Stimulated activated naive CD8-positive, alpha-beta T cell treated with anti-CD3 and anti-CD28 coated beads, Interleukin-15, Interleukin-2, amounts not matched to agents 100 ng/mL and 50 ng/mL, for 24 hours (primary cell): ENCODE measurements at regions not wholly inside any gene's neighbourhood (a gene's known extent, or its start where the extent isn't known, plus 50 kb on each side); places are given as distances from the start of the nearest gene placed in this dataset.

ENCODE experiments used
- H3K27ac Mint-ChIP-seq: one replicate; pipeline ENCODE4 v1.8.0; 2021; ENCODE audit warnings: mild to moderate bottlenecking, mixed read lengths
- H3K27me3 Mint-ChIP-seq: one replicate; pipeline ENCODE4 v1.8.0; 2021; ENCODE audit warnings: mixed read lengths
- H3K36me3 Mint-ChIP-seq: one replicate; pipeline ENCODE4 v1.8.0; 2021; ENCODE audit warnings: low read depth, mixed read lengths
- H3K4me1 Mint-ChIP-seq: one replicate; pipeline ENCODE4 v1.8.0; 2021; ENCODE audit warnings: low read depth, mixed read lengths
- H3K4me3 Mint-ChIP-seq: one replicate; pipeline ENCODE4 v1.8.0; 2021; ENCODE audit warnings: mild to moderate bottlenecking, mixed read lengths
- H3K9me3 Mint-ChIP-seq: one replicate; pipeline ENCODE4 v1.8.0; 2021; ENCODE audit warnings: mixed read lengths

DNA sequence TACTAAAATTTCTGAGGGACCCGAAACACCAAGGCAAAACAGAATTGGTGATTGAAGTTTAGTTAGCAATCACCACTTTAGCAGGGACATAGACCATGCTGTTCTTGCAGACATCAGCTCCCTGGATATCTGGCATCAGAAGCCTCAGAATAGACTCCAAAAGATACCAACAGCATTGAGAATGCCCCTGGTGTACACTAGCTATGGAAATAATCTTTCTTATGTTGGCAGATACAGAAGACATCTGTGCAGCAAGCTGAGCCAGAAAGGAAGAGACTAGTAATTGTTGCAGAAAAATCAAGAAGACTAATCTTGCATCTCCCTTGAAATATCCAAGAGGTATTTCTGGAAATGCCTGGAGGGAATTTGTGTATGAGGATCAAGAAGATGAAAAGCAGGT lies 521.6 kb downstream of the TRHDE start:
- no peak overlapping the region for H3K4me3 Mint-ChIP-seq
- peaks cover 20% of the 10 kb centered on the region for H3K9me3 Mint-ChIP-seq
- H3K4me1 Mint-ChIP-seq: no peaks in the 10 kb centered on the region
- H3K36me3 Mint-ChIP-seq: no peaks in the 10 kb centered on the region
- H3K27ac Mint-ChIP-seq: no peak overlapping the region
- no peaks in the 10 kb centered on the region for H3K27me3 Mint-ChIP-seq

DNA sequence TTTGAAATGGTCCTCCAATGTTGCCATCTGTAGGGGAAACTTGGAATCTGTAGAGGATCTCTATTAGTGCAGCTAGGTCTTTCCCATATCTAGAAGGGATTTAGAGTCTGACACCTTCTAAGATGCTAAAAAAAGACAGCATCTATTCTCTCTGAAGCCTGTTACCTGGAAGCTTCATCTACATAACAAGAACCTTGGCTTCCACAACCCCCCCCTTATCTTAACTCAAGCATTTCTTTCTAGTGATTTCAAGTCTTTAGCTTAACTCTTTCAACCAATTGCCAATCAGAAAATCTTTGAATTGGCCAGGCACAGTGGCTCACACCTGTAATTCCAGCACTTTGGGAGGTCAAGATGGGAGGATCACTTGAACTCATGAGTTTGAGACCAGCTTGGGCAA lies 543.3 kb downstream of the TRHDE start:
- Mint-ChIP-seq H3K27ac (no peak overlapping the region), H3K27me3 (no peaks in the 10 kb centered on the region), H3K4me3 (no peak overlapping the region), H3K9me3 (peaks cover 24% of the 10 kb centered on the region), H3K36me3 (no peaks in the 10 kb centered on the region), H3K4me1 (no peaks in the 10 kb centered on the region)

DNA sequence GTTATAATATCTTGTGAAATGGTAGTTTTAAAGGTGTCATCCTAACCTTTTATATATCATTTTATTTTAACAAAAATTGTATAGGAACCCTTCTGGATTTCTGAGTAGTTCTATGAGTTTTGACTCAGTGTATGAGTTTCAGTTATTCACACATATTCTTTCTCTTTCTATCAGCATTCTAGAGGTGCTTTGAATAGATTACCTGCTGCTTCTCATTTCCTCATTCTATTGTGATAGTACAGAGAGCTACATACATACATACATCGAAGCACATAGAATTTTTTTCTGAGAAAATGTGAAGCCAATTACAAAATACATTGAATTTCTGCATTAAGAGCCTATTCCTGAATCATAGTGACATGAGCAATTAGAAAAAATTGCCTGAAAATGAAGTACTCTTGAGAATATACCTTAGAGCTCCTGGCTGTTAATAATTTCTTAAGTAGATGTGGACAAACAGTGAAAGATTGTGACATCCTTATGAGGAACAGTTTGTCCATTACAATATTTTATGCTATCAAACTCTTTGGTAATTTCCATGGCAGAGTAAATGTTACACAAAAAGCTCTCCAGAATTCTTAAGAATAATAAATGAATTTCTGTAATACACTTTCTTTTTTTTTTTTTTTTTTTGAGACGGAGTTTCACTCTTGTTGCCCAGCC lies 556.6 kb downstream of the TRHDE start:
- Mint-ChIP-seq H3K27ac (no peak overlapping the region), H3K4me1 (no peaks in the 10 kb centered on the region), H3K36me3 (no peaks in the 10 kb centered on the region), H3K27me3 (no peaks in the 10 kb centered on the region), H3K9me3 (peaks cover 3% of the 10 kb centered on the region), H3K4me3 (no peak overlapping the region)

DNA sequence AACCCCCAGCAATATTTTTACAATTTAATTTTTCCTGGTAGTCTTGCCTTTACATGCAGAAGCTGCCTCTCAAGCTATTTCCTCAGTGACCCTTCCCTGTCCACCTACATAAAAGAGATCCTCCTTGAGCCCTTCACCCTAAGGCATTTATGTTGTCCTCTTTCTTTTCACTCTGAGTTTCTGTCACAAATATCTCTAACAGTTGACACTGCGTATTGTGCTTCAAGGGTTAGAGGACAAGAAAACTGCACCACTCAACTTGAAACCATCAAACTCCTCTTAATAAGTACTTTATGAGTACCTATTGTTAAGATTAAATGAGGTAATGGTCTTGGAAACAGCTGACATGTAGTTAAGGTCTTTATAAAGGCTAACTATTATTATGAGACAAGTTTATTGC lies 557.7 kb downstream of the TRHDE start:
- Mint-ChIP-seq H3K27me3 (no peaks in the 10 kb centered on the region), H3K4me1 (no peaks in the 10 kb centered on the region), H3K4me3 (no peak overlapping the region), H3K27ac (no peak overlapping the region), H3K36me3 (no peaks in the 10 kb centered on the region), H3K9me3 (peaks cover 7% of the 10 kb centered on the region)

DNA sequence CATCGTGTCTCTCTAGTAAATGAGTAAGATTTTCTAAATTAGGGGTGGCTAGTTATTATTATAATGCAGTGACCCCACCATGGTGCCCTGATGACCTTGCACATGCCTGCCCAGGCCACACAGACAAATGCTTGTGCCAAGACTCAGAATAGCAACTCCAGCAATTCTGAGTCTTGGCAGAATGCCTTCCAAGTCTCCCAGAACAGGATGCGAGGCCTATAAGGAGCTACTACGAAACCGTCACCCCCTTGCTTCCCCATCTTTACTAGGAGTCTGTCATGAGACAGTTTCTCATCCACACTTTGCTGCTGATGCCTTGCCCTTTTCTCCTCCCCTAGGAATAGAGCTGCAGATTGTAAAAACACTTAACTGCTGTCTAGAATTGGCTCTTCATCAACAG lies 559.9 kb downstream of the TRHDE start:
- Mint-ChIP-seq H3K4me3 (no peak overlapping the region), H3K36me3 (no peaks in the 10 kb centered on the region), H3K9me3 (peaks cover 4% of the 10 kb centered on the region), H3K4me1 (no peaks in the 10 kb centered on the region), H3K27me3 (no peaks in the 10 kb centered on the region), H3K27ac (no peak overlapping the region)

DNA sequence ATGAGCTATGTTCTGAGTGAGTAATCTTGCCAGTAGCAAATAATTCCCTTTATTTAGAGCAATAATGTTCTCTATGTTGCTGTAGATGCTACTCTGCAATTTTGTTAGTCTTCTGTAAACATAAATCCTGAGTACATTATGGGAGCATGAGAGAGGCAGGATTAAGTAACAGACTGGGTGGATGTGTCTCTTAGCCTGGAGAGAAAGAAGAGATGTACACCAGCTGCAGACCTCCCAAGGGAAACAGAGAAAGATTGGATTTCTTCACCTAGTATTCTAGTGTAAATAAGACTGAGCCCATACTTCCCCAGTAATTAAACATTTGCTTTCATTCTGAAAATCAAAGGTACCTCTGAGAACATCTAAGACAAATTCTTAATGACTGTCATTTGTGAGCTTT lies 564.0 kb downstream of the TRHDE start:
- no peaks in the 10 kb centered on the region for H3K27me3 Mint-ChIP-seq
- H3K9me3 Mint-ChIP-seq: peaks cover 8% of the 10 kb centered on the region
- no peaks in the 10 kb centered on the region for H3K36me3 Mint-ChIP-seq
- H3K27ac Mint-ChIP-seq: no peak overlapping the region
- H3K4me1 Mint-ChIP-seq: no peaks in the 10 kb centered on the region
- H3K4me3 Mint-ChIP-seq: no peak overlapping the region

DNA sequence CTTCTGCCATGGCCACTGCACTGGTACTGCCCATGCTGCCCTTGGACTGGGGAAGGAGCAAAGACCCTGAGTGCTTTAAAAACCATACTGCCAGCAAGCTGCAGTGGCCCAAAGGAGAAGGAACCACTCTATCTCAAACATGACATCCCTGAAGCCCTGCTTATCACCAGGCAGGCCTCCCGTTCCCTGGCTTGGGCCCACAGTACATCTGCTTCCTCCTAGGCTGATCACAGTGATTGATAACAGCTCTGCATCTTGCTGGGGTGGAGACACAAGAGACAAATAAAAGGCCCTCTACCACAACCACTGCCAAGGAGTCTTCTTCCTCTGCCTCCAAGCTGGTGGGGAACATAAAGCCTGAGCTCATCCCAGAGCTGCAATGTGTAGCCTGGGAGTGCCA lies 567.5 kb downstream of the TRHDE start:
- H3K4me3 Mint-ChIP-seq: no peak overlapping the region
- H3K36me3 Mint-ChIP-seq: no peaks in the 10 kb centered on the region
- H3K27me3 Mint-ChIP-seq: no peaks in the 10 kb centered on the region
- H3K27ac Mint-ChIP-seq: no peak overlapping the region
- H3K4me1 Mint-ChIP-seq: no peaks in the 10 kb centered on the region
- H3K9me3 Mint-ChIP-seq: peaks cover 22% of the 10 kb centered on the region

DNA sequence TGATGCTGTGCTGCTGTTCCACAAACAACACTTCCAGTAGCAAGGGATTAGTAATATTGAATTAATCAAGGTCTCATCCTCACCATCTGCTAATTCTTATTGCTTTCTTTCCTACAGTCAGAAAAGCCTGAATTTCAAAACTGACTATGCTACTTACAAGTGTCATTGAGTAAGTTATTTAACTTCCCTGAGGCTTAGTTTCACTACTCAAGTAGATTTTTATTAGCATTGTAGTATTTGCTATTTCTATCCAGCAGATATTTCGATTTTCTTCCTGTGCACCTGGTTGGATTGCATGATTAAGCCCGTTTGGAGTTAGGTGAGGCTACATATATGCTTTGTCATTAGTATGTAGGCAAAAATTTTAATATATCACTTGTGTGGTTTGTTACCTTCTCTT lies 591.5 kb downstream of the TRHDE start:
- no peaks in the 10 kb centered on the region for H3K27me3 Mint-ChIP-seq
- H3K27ac Mint-ChIP-seq: no peak overlapping the region
- no peaks in the 10 kb centered on the region for H3K4me1 Mint-ChIP-seq
- peaks cover 11% of the 10 kb centered on the region for H3K9me3 Mint-ChIP-seq
- H3K36me3 Mint-ChIP-seq: no peaks in the 10 kb centered on the region
- H3K4me3 Mint-ChIP-seq: no peak overlapping the region

DNA sequence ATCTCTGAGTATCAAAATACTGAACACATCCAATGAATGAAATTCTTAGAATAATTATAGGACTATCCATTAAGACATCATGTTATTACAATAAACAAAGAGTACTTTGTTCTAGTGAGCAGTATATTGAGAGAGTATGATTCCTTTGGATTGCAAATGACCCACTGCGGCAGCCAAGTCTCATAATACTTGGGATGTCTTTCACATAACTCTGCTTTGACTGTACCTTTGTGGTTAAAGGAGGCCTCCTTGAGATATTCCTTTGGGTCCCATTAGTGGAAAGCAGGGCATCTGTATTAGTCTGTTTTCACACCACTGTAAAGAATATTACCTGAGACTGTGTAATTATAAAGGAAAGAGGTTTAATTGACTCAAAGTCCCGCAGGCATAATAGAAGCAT lies 593.8 kb downstream of the TRHDE start:
- H3K36me3 Mint-ChIP-seq: no peaks in the 10 kb centered on the region
- no peaks in the 10 kb centered on the region for H3K4me1 Mint-ChIP-seq

DNA sequence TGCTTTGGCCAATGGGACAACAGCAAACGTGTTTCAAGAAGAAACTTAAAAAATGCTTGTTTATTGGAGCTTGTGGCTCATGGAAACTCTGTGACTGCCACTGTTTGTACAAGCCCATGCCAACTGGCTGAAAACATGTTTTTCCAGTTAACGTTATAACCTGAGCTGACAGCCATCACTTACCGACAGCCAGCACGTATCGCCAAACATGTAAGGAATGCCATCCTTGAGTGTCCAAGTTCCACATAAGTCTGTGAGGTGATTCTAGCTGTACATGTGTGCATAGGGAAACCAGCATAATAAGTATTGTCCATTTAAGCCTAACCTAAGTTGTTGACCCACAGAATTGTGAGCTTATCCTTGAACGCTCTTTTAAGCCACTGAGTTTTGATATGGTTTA lies 596.9 kb downstream of the TRHDE start:
- Mint-ChIP-seq H3K9me3 (peaks cover 5% of the 10 kb centered on the region), H3K27ac (no peak overlapping the region), H3K27me3 (no peaks in the 10 kb centered on the region), H3K4me1 (no peaks in the 10 kb centered on the region), H3K36me3 (no peaks in the 10 kb centered on the region), H3K4me3 (no peak overlapping the region)

More for the DNA sequence above, 593.8 kb downstream of the TRHDE start:
- no peak overlapping the region for H3K4me3 Mint-ChIP-seq
- H3K27me3 Mint-ChIP-seq: no peaks in the 10 kb centered on the region
- no peak overlapping the region for H3K27ac Mint-ChIP-seq
- H3K9me3 Mint-ChIP-seq: peaks cover 8% of the 10 kb centered on the region

DNA sequence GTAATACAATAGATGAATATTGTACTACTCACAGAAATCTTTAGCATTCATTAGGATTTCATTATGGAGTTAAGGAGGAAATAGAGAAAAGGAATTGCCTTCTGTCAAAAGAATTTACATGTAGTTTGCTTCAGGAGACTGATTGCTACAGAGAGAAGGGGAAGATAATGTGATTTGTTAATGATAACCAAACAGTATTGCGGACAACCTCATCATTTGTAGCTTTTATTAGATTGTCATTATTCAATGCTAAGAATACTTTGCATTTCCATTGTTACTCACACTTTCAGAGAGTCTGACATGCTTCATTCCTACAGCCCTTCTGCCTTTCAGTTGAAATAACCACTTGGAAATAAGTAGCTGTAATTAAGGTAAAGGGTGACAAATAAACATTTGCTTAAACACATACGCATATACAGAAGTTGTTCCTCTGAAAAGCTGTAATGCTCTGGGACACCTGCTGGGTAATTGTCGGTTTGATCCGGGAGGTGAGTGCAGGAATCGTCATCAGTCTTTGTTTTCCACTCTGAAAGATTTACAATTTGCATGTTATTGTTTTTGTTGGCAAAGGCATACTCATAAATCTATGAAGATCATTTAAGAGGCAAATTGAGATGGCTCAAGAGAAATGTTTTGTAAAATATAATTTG lies 600.2 kb downstream of the TRHDE start:
- Mint-ChIP-seq H3K27me3 (no peaks in the 10 kb centered on the region), H3K4me1 (no peaks in the 10 kb centered on the region), H3K9me3 (peaks cover 9% of the 10 kb centered on the region), H3K36me3 (no peaks in the 10 kb centered on the region), H3K27ac (no peak overlapping the region), H3K4me3 (no peak overlapping the region)

DNA sequence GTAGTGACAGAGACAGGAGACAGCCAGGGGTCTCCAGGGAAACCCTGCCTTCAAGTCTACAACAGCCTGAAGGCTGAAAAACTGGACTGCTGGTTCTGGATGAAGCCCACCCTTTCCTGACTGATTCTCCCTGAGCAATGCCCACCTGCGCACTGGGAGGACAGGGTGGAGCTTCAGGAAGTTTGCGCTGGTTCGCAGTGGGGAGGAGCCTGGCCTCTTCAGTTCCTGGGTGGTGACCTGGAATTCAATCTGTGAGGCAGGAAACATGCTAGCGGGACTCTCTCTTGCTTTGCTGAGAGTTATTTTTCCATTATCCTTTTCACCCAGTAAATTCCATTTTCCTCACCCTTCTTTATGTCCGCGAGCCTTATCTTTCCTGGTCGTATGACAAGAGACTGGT lies 600.8 kb downstream of the TRHDE start:
- H3K27ac Mint-ChIP-seq: no peak overlapping the region
- H3K4me1 Mint-ChIP-seq: no peaks in the 10 kb centered on the region
- H3K27me3 Mint-ChIP-seq: no peaks in the 10 kb centered on the region
- H3K9me3 Mint-ChIP-seq: peaks cover 9% of the 10 kb centered on the region
- no peak overlapping the region for H3K4me3 Mint-ChIP-seq
- no peaks in the 10 kb centered on the region for H3K36me3 Mint-ChIP-seq

DNA sequence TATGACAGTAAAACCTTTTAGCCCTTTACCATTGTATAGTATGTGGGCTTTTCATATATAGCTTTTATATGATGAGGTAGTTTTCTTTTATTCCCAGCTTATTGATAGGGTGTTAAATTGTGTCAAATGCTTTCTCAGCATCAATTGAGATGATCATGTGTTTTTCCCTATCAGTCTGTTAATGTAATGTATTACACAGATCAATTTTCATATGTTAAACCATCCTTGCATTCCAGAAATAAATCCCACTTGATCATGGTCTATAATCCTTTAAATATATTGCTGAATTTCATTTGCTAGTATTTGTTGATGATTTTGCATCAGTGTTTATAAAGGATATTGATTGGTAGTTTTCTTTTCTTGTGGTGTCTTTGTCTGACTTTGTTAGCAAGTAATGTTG lies 603.9 kb downstream of the TRHDE start:
- H3K4me3 Mint-ChIP-seq: no peak overlapping the region
- H3K9me3 Mint-ChIP-seq: peaks cover 14% of the 10 kb centered on the region
- H3K27me3 Mint-ChIP-seq: no peaks in the 10 kb centered on the region
- no peak overlapping the region for H3K27ac Mint-ChIP-seq
- no peaks in the 10 kb centered on the region for H3K36me3 Mint-ChIP-seq
- H3K4me1 Mint-ChIP-seq: no peaks in the 10 kb centered on the region

DNA sequence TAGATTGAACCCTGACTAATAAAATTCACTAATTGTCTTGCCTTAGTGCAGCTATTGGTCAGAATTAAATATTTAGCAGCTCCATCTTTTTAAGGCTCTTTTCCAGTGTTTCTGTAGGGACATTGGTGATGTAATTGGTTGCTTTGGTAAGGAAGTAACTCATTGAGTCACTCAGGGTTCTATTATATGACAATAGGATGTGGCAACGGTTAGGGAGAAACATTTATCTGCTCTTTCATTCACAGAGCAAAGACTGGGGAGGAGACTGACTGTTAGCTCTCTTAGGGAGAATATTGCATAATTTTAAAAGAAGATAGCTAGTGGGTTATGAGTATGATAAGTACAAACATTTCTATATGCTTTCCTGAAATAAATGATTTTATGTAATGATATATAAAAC lies 616.5 kb downstream of the TRHDE start:
- Mint-ChIP-seq H3K27me3 (no peaks in the 10 kb centered on the region), H3K4me3 (no peak overlapping the region), H3K4me1 (no peaks in the 10 kb centered on the region), H3K27ac (no peak overlapping the region), H3K9me3 (no peaks in the 10 kb centered on the region), H3K36me3 (no peaks in the 10 kb centered on the region)

DNA sequence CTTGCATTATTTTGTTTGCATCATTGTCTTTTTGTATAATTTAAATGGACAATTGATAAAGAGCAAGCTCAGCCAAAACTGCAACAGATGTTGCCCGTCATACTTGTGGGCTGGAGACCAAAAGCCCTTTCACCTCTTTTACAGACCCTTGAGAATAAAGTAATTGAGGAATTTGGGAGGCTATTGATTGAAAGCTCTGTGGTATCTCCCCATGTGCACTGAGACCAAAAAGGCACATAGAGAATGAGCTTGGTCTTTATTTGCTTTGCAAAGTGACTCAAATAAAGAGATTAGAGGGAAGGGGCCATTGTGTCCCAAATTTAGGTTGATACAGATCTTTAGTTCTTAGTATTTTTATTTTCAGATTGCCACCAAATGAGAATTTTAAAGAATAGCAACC lies 617.6 kb downstream of the TRHDE start:
- Mint-ChIP-seq H3K36me3 (no peaks in the 10 kb centered on the region), H3K27ac (no peak overlapping the region), H3K27me3 (no peaks in the 10 kb centered on the region), H3K4me3 (no peak overlapping the region), H3K4me1 (no peaks in the 10 kb centered on the region), H3K9me3 (no peaks in the 10 kb centered on the region)

DNA sequence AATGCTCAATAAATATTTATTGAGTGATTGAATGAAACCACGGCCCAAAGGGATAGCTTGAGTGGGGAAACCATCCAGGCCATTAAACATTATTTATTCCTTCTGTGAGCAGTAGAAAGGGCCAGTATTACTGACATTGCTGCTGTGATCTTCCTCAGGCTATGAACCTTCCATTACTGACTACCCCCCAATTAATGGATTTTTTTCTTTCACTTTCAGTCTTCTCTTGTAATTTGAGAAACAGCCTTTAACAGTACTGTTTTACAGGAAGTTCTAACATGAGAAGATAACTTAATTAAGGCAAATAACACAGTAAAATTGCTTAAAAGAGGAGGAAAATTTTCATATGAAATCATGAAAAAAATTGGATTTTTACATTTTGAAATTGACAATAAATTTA lies 629.5 kb downstream of the TRHDE start:
- peaks cover 19% of the 10 kb centered on the region for H3K9me3 Mint-ChIP-seq
- no peak overlapping the region for H3K4me3 Mint-ChIP-seq
- no peaks in the 10 kb centered on the region for H3K4me1 Mint-ChIP-seq
- H3K27me3 Mint-ChIP-seq: no peaks in the 10 kb centered on the region
- H3K27ac Mint-ChIP-seq: no peak overlapping the region
- no peaks in the 10 kb centered on the region for H3K36me3 Mint-ChIP-seq
